Aorta (tissue), 5 donors: ENCODE measurements at regions not wholly inside any gene's neighbourhood (a gene's known extent, or its start where the extent isn't known, plus 50 kb on each side); places are given as distances from the start of the nearest gene placed in this dataset.

ENCODE experiments used
- ATAC-seq: fragments of 200-7000 bp; cut with Tn5 transposase; one replicate; pipeline ENCODE4 v1.9.1; 2022; ENCODE audit warnings: moderate library complexity; ENCODE audit not compliant: low FRiP score
- DNase-seq, 2 donors: peaks; one replicate each; pipeline ENCODE4 v3.0.0-alpha.2; 2020
- H3K27ac ChIP-seq, 2 donors: one replicate each; pipeline ENCODE4 v1.5.1; 2013; ENCODE audit warnings: low read length in 2 of 2, mild to moderate bottlenecking in 2 of 2, moderate library complexity in 2 of 2, control low read depth in 1 of 2, inconsistent platforms in 1 of 2, low read depth in 1 of 2
- H3K27me3 ChIP-seq, 2 donors: one replicate each; pipeline ENCODE4 v1.6.1; 2013; ENCODE audit warnings: control low read depth in 1 of 2, low read length in 1 of 2, mild to moderate bottlenecking in 1 of 2, moderate library complexity in 1 of 2; ENCODE audit not compliant: insufficient read depth in 2 of 2, control insufficient read depth in 1 of 2
- H3K36me3 ChIP-seq, 2 donors: one replicate each; pipeline ENCODE4 v1.6.1; 2013; ENCODE audit warnings: control low read depth in 1 of 2, low read length in 1 of 2, mild to moderate bottlenecking in 1 of 2; ENCODE audit not compliant: insufficient read depth in 2 of 2, control insufficient read depth in 1 of 2
- H3K4me1 ChIP-seq, 2 donors: one replicate each; pipeline ENCODE4 v1.6.1; 2013; ENCODE audit warnings: low read length in 2 of 2, control low read depth in 1 of 2, mild to moderate bottlenecking in 1 of 2, moderate library complexity in 1 of 2; ENCODE audit not compliant: insufficient read depth in 2 of 2, control insufficient read depth in 1 of 2
- H3K4me3 ChIP-seq, 2 donors: one replicate each; pipeline ENCODE4 v1.5.1; 2013; ENCODE audit warnings: low read length in 2 of 2, control low read depth in 1 of 2, mild to moderate bottlenecking in 1 of 2
- H3K9me3 ChIP-seq: one replicate; pipeline ENCODE4 v1.6.1; 2013; ENCODE audit warnings: mild to moderate bottlenecking, low read length; ENCODE audit not compliant: control insufficient read depth
- WGBS, 2 donors: extraction: QIAGEN DNeasy Blood & Tissue Kit; methylation state at CpG; one replicate each; pipeline ENCODE4 v1.1.7; 2013; 5-methylcytosine and 5-hydroxymethylcytosine counted together
- intact Hi-C, 2 donors: fragments of 100-400 bp; cut with DNase I; formaldehyde crosslinking; loops; one replicate each; pipeline versions ENCODE4 v1.14.2 to v1.15.0; 2022
- donor health status: healthy with polysubstance abuse.
- donor health status: Bipolar disorder and iron deficiency.
- donor health status: DM: no; HTN: no; CAD: no.
- donor health status: DM: no; HTN: no; CAD: no.
- donor health status: DM: yes; HTN: yes; CAD: no.

DNA sequence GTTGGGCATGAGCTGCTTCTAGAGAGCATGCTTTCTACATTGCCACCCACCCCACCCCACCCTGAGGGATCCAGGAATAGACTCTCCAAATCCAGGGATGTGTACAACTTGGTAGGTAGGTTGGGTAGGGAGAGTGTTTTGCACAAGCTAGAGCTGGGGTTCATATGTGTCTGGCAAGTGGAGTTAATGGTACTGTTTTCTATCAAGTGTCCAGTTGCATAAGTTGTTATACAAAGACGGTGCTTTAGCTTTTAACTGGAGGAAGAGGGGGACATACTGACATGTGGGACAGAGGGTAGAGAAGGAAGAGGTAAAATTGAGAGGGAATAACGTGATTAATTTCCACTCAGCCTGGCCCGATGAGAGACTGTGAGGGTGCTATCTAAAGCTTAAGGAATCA, 51.0 kb upstream of the TNC start:
- DNase-seq (no peak), ATAC-seq (no peak)
- no peaks in the 10 kb centered on the region for H3K36me3 ChIP-seq
- WGBS, 2 donors, result 74 to 88% methylated on average over 3 of the region's 3 CpGs
- H3K27me3 ChIP-seq, result no peaks in the 10 kb centered on the region
- H3K27ac ChIP-seq, result no peak overlapping the region
- no peaks in the 10 kb centered on the region for H3K9me3 ChIP-seq
- intact Hi-C loops, result no loop called here
- H3K4me3 ChIP-seq, result no peak overlapping the region
- H3K4me1 ChIP-seq, result no peaks in the 10 kb centered on the region

DNA sequence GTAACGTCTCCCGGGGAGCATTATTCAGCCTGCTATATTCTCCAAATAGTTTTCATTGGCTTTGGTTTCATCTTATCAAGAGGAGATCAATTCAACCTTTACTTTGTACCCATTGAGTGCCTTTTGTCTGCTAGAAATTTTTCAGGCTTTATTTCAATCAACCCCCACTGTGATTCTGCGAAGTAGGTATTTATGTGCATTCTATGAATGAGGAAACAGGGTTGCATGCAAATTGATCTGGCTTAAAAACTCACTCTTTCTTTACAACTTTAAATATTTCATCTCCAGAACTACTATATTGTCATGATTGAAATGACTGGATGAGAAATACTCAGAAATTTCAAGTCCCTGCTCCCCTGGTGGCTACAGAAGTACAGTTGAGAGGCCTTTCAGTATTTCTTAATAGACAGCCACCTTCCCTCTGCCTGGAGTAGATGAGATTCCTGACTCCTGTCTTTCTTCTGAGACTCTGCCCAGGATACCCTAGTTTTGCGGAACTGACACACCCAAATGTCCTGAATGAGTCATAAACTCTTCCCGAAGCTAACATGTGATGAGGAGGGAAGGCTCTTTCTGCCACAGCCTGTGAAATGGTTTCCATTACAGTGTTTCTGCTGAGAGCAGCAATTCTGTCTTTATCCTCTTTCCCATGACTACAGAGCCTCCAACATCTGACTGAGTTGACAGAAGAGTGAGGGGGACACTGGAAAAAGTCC, 52.6 kb upstream of the TNC start:
- no peak overlapping the region for H3K4me3 ChIP-seq
- no peaks in the 10 kb centered on the region for H3K27me3 ChIP-seq
- DNase-seq, result no peak
- WGBS, 2 donors, result 68 to 76% methylated on average over 5 of the region's 5 CpGs
- intact Hi-C loops, result no loop called here
- no peak overlapping the region for H3K27ac ChIP-seq
- H3K4me1 ChIP-seq, result no peaks in the 10 kb centered on the region
- H3K9me3 ChIP-seq, result no peaks in the 10 kb centered on the region
- H3K36me3 ChIP-seq, result no peaks in the 10 kb centered on the region
- ATAC-seq, result no peak

DNA sequence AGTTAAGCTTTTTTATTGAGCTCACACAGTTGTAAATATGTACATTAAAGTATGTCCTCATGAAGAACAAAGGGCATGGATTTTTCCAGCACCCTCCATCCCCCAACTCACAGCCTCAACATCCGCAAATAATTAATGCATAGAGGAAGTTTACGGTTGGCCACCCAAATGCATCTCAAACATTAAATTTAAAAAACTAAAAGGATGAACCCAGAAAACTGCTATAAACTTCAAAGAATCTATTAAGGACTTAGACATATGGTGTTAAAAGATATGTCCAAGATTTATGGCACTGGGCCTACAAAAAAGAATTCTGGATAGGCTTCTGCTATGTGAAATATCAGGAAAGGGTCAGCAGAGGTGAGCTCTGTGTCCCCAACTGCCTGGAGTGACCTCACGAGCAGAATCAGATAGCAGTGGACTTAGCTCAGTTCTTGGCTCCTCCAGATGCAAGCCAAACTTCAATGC, 54.0 kb upstream of the TNC start:
- no peaks in the 10 kb centered on the region for H3K27me3 ChIP-seq
- ATAC-seq, result no peak
- H3K36me3 ChIP-seq, result no peaks in the 10 kb centered on the region
- no peak overlapping the region for H3K27ac ChIP-seq
- intact Hi-C loops, result no loop called here
- H3K4me3 ChIP-seq, result no peak overlapping the region
- WGBS, 2 donors, result 62 to 69% methylated on average over 3 of the region's 3 CpGs
- no peaks in the 10 kb centered on the region for H3K4me1 ChIP-seq
- no peak for DNase-seq
- no peaks in the 10 kb centered on the region for H3K9me3 ChIP-seq

DNA sequence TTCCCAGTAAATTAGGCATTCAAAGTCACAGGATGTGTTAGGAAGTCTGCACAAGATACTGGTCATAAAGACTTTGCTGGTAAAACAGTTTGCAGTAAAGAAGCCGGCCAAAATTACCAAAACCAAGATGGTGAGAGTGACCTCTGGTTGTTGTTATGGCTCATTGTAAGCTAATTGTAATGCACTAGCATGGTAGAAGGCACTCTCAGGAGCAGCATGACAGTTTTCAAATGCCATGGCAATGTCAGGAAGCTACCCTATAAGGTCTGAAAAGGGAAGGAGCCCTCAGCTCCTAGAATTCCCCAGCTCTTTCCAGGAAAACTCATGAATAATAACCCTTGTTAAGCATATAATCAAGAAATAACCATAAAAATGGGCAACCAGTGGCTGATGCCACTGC, 64.3 kb upstream of the TNC start:
- no peak for DNase-seq
- Histone ChIP-seq H3K27me3 (no peaks in the 10 kb centered on the region), H3K4me1 (no peaks in the 10 kb centered on the region), H3K36me3 (no peaks in the 10 kb centered on the region), H3K4me3 (no peak overlapping the region), H3K27ac (no peak overlapping the region), H3K9me3 (no peaks in the 10 kb centered on the region)
- intact Hi-C loops, result no loop called here
- ATAC-seq, result no peak
- 59 to 88% methylated on average over 1 of the region's 1 CpG for WGBS, 2 donors

DNA sequence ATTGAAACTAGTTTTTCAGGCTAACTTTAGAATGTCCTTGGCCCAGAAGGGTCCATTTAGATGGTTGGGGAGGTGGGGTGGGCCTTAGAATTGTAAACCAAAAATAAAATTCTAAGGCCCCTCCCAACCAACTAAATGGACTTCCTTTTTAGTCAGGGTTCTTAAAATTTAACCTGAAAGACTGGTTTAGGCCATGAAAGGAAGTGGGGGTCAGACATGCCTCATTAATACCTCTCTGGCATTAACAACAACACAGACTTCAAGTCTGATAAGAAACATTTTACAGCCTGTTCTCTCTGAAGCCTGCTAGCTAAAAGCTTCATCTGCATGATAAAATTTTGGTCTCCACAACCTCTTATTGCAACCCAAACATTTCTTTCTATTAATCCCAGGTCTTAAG, 65.5 kb upstream of the TNC start:
- ATAC-seq (no peak), DNase-seq (no peak)
- Histone ChIP-seq H3K27me3 (no peaks in the 10 kb centered on the region), H3K9me3 (no peaks in the 10 kb centered on the region), H3K27ac (no peak overlapping the region), H3K36me3 (no peaks in the 10 kb centered on the region), H3K4me1 (no peaks in the 10 kb centered on the region), H3K4me3 (no peak overlapping the region)
- intact Hi-C loops, result no loop called here

DNA sequence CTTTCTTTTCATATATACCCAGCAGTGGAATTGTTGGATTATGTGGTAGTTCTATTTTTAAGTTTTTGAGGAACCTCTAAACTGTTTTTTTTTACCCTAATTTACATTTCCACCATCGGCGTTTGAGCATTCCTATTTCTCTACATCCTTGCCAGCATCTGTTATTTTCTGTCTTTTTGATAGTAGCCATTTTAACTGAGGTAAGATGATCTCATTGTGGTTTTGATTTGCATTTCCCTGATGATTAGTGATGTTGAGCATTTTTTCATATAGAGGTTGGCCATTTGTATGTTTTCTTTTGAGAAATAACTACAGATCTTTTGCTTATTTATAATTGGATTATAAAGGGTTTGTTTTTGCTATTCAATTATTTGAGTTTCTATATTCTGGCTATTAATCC, 71.7 kb upstream of the TNC start:
- ATAC-seq, result no peak
- Histone ChIP-seq H3K36me3 (no peaks in the 10 kb centered on the region), H3K4me3 (no peak overlapping the region), H3K27me3 (no peaks in the 10 kb centered on the region), H3K9me3 (peaks cover under 1% of the 10 kb centered on the region), H3K4me1 (no peaks in the 10 kb centered on the region), H3K27ac (no peak overlapping the region)
- no peak for DNase-seq
- intact Hi-C loops, result no loop called here
- WGBS, 2 donors, result 69 to 84% methylated on average over 2 of the region's 2 CpGs

DNA sequence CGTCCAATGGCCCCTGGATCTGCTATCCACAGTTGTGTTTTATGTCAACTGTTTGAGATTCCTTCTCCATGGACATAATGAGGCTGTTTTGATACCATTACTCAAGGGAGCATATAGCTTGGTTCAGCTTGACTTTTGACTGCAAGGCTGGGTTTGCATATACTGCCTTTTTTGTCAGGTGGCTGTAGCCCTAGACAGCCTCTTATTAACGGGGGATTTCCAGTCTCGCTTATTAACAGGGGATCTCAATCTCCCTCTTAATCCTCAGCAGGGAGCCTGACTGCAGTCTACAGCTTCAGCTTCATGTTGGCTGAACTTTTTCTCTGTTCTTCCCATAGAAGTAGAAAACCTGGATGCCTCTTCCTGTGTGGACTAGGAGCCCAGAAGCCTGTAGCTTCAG, 73.7 kb upstream of the TNC start:
- Histone ChIP-seq H3K9me3 (peaks cover 2% of the 10 kb centered on the region), H3K36me3 (no peaks in the 10 kb centered on the region), H3K27ac (no peak overlapping the region), H3K27me3 (no peaks in the 10 kb centered on the region), H3K4me1 (no peaks in the 10 kb centered on the region), H3K4me3 (no peak overlapping the region)
- ATAC-seq, result no peak
- DNase-seq, result no peak
- intact Hi-C loops, result no loop called here
- WGBS, 2 donors, result 84 to 87% methylated on average over 3 of the region's 3 CpGs

DNA sequence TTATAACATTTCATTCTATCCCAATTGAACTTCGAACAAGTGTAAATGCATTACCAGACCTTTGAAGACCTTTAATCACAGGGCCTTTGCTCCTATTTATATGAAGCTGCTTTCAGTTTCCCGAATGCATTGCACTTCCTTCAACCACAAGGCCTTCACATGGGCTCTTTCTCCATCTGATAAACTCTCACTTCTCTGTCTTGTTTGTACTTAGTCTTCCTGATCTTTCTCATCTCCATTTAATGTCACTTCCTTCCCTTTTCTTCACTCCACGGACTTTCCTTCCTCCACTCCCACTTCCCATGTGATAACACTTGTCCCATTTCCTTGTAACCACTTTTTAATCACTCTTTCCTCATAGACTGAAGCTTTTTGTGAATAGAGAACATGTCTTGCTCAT, 74.3 kb upstream of the TNC start:
- Histone ChIP-seq H3K27ac (no peak overlapping the region), H3K4me1 (no peaks in the 10 kb centered on the region), H3K27me3 (no peaks in the 10 kb centered on the region), H3K4me3 (no peak overlapping the region), H3K36me3 (no peaks in the 10 kb centered on the region), H3K9me3 (peaks cover 2% of the 10 kb centered on the region)
- ATAC-seq, result no peak
- WGBS, 2 donors, result 57 to 80% methylated on average over 3 of the region's 3 CpGs
- DNase-seq, result no peak
- intact Hi-C loops, result no loop called here

DNA sequence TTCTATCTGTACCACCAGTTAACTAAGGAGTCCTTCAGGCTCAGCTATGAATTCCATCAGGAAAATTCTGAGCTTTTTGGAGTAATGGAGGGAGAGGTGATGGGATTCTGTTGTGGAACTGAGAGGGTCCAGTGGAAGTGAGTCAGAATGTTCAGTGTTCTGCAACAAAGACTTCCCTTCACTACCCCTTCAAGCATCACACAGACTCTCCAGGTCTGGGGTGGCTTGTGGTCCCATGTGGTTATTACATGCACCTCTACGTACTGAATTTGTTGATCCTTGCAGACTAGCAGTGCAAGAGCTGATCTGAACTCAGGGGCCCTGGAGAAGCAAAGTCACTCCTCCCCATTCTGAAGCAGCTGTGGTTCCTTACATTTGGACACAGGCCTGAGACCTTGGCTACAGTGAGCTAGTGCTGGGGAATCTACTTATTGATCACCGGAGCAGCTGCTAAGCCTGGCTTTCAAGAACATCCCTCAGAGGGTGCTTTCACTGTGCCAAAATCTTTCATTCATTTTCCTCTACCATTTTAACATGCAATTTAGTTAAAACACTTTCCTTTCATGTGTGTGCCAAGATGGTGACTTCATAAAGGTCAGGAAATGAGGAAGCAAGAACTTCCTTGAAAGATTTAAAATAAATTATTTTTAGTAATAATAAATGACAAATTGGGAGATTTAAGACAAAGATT, 75.0 kb upstream of the TNC start:
- DNase-seq (no peak), ATAC-seq (no peak)
- Histone ChIP-seq H3K4me3 (no peak overlapping the region), H3K27ac (no peak overlapping the region), H3K4me1 (no peaks in the 10 kb centered on the region), H3K9me3 (peaks cover 2% of the 10 kb centered on the region), H3K27me3 (no peaks in the 10 kb centered on the region), H3K36me3 (no peaks in the 10 kb centered on the region)
- 94 to 95% methylated on average over 2 of the region's 2 CpGs for WGBS, 2 donors
- intact Hi-C loops, result no loop called here
